C4-2B (cell line): ENCODE measurements at regions not wholly inside any gene's neighbourhood (a gene's known extent, or its start where the extent isn't known, plus 50 kb on each side); places are given as distances from the start of the nearest gene placed in this dataset.

ENCODE experiments used
- CTCF ChIP-seq: fragments of 450-650 bp; conservative IDR thresholded peaks from 2 replicates; pipeline ENCODE4 v1.5.1; 2017; ENCODE audit warnings: mild to moderate bottlenecking
- ZFX ChIP-seq: fragments of 450-650 bp; IDR thresholded peaks from 2 replicates; pipeline ENCODE4 v1.6.1; 2017

DNA sequence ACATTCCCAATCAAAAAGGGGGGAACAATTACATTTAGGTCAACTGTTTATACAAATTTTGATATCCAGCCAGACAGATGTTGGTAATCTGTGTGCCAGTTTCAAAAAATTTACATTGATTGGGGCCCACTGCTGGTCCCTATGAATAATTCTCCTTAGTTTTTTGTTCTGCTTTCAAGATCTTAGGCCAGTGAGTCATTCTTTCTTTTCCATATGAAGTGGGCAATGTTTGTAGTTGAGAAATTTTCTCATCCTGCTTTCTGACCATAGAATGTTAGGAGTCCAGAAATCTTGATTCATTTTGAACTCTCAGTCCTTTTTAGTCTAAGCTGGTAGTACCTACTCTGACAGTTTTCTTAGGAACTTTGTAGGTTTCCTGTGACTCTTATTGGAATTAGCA, 244.3 kb downstream of the DIO2 start:
- TF ChIP-seq CTCF = no peak
- no peak for TF ChIP-seq ZFX
